T-cell (primary cell): ENCODE measurements at regions not wholly inside any gene's neighbourhood (a gene's known extent, or its start where the extent isn't known, plus 50 kb on each side); places are given as distances from the start of the nearest gene placed in this dataset.

ENCODE experiments used
- ATAC-seq, 4 experiments: fragments of 200-7000 bp in 3 of 4; fragments of 150-1000 bp in 1 of 4; cut with Tn5 transposase; replicated peaks in 1 of 4; 1 replicate in 3 of 4; 2 replicates in 1 of 4; pipeline ENCODE4 v1.10.0; 2021; ENCODE audit warnings: moderate library complexity in 3 of 4, mild to moderate bottlenecking in 2 of 4, moderate number of reproducible peaks in 1 of 4
- CTCF ChIA-PET, 2 donors: fragments of 300-600 bp; sonication (Branson Sonifier 250); formaldehyde crosslinking; loops; one replicate each; lab custom pipeline; 2022; ENCODE audit warnings: antibody characterized with exemption in 2 of 2; lab: Charles Lee
- POLR2A ChIA-PET, 2 donors: fragments of 300-600 bp; sonication (Branson Sonifier 250); formaldehyde crosslinking; loops; one replicate each; lab custom pipeline; 2022; ENCODE audit warnings: antibody characterized with exemption in 2 of 2; lab: Charles Lee
- DNase-seq, 35 experiments: peaks; one replicate each; pipeline versions ENCODE4 v3.0.0 to v3.0.0-alpha.2; 2013 to 2023
- H3K27ac ChIP-seq: one replicate; pipeline ENCODE4 v1.5.1; 2013; ENCODE audit warnings: low read length
- H3K27me3 ChIP-seq, 2 experiments: replicated peaks in 1 of 2; 1 replicate in 1 of 2; 2 replicates in 1 of 2; pipeline versions ENCODE4 v1.6.1 to v1.7.0; 2013; ENCODE audit warnings: low read length in 1 of 2, mixed read lengths in 1 of 2; ENCODE audit not compliant: control insufficient read depth in 2 of 2, insufficient read depth in 2 of 2; ENCODE audit errors: extremely low read depth in 1 of 2
- H3K36me3 ChIP-seq, 2 donors: 1 replicate in 1 of 2; 2 replicates in 1 of 2; pipeline versions ENCODE4 v1.6.1 to v1.7.0; 2013; ENCODE audit warnings: low read length in 1 of 2; ENCODE audit not compliant: control insufficient read depth in 2 of 2, insufficient read depth in 1 of 2; ENCODE audit errors: extremely low read depth in 1 of 2
- H3K4me1 ChIP-seq, 2 experiments: 1 replicate in 1 of 2; 2 replicates in 1 of 2; pipeline versions ENCODE4 v1.6.1 to v1.7.0; 2013; ENCODE audit warnings: low read length in 2 of 2, mixed read lengths in 1 of 2; ENCODE audit not compliant: insufficient read depth in 2 of 2, control insufficient read depth in 1 of 2; ENCODE audit errors: extremely low read depth in 1 of 2
- H3K4me3 ChIP-seq, 2 donors: 1 replicate in 1 of 2; 2 replicates in 1 of 2; pipeline versions ENCODE4 v1.5.1 to v1.7.0; 2013; ENCODE audit warnings: mild to moderate bottlenecking in 2 of 2, low read length in 1 of 2, moderate library complexity in 1 of 2; ENCODE audit not compliant: control insufficient read depth in 1 of 2; ENCODE audit errors: extremely low read depth in 1 of 2
- H3K9me3 ChIP-seq: 2 replicates; pipeline ENCODE4 v1.7.0; 2013
- H3K27ac Mint-ChIP-seq, 2 donors: one replicate each; pipeline ENCODE4 v1.8.0; 2020 to 2021; ENCODE audit warnings: mild to moderate bottlenecking in 2 of 2, mixed read lengths in 2 of 2
- H3K27me3 Mint-ChIP-seq, 2 donors: one replicate each; pipeline ENCODE4 v1.8.0; 2021 to 2022; ENCODE audit warnings: mixed read lengths in 2 of 2
- H3K36me3 Mint-ChIP-seq: one replicate; pipeline ENCODE4 v1.8.0; 2021; ENCODE audit warnings: mixed read lengths
- H3K4me1 Mint-ChIP-seq, 3 donors: one replicate each; pipeline ENCODE4 v1.8.0; 2020 to 2022; ENCODE audit warnings: mixed read lengths in 3 of 3, mild to moderate bottlenecking in 1 of 3
- H3K4me3 Mint-ChIP-seq, 3 donors: one replicate each; pipeline ENCODE4 v1.8.0; 2020 to 2022; ENCODE audit warnings: mild to moderate bottlenecking in 3 of 3, mixed read lengths in 3 of 3, moderate library complexity in 3 of 3
- H3K9me3 Mint-ChIP-seq, 3 donors: one replicate each; pipeline ENCODE4 v1.8.0; 2020 to 2022; ENCODE audit warnings: mixed read lengths in 3 of 3
- WGBS: methylation state at CpG from one replicate; pipeline ENCODE4 v1.1.5; 2013; ENCODE audit warnings: missing lambda C conversion rate; ENCODE audit not compliant: insufficient coverage; 5-methylcytosine and 5-hydroxymethylcytosine counted together

DNA sequence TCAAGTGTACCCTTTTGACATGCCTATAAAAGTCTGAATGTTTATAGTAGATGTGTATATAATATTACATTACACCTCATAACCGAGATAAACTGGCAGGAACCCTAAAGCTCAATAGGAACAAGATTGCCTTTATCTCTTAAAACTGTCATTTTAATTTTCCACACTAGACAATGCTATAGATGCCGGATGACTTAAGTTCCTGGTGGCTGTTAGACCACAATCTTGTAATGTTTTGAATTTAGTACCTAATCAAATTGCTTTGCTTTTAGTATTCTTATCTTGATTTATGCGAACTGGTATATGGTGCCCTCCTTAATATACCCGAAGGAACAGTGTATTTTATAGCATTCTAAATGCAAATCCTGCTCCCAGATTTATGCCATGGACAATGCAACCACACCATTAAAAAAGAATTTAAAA, 1397.0 kb upstream of the ADGRL4 start:
- Mint-ChIP-seq H3K36me3 (no peaks in the 10 kb centered on the region), H3K4me1 (no peaks in the 10 kb centered on the region), H3K4me3 (no peak overlapping the region), H3K27ac (no peak overlapping the region), H3K27me3 (no peaks in the 10 kb centered on the region), H3K9me3 (peaks cover 4 to 13% (median 6%) of the 10 kb centered on the region in 3 donors)
- Histone ChIP-seq H3K9me3 (no peaks in the 10 kb centered on the region), H3K27me3 (no peaks in the 10 kb centered on the region), H3K4me1 (no peaks in the 10 kb centered on the region), H3K27ac (no peak overlapping the region), H3K36me3 (no peaks in the 10 kb centered on the region), H3K4me3 (no peak overlapping the region)
- ChIA-PET CTCF (no interaction called here), POLR2A (no interaction called here)
- DNase-seq (no peak), ATAC-seq (no peak)
- WGBS, result 83% methylated on average over 1 of the region's 4 CpGs

DNA sequence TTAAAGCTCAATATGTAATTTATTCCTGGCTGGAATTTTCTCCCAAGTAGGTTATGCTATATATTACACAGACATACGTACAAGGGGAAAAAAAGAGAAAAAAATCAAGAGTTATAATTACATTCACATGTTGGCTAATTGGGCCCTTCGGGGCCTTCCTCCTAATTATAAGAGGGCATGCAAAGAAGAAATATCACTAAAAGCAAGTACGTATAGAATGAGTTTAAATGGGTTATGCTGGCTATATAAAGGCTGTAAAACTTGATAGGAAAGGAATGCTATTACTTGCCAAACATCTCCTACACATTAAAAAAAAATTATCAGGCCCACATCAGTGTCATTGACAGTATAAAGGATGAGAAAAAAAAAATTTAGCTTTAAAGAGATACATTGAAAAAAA, 1396.1 kb upstream of the ADGRL4 start:
- Mint-ChIP-seq H3K4me3 (no peak overlapping the region), H3K9me3 (peaks cover 4 to 13% (median 6%) of the 10 kb centered on the region in 3 donors), H3K27ac (no peak overlapping the region), H3K27me3 (no peaks in the 10 kb centered on the region), H3K4me1 (no peaks in the 10 kb centered on the region), H3K36me3 (no peaks in the 10 kb centered on the region)
- POLR2A ChIA-PET, result interaction anchor here in 1 of 2 donors (0.6 kb wide), 1 partner anchor 1292 kb away, joined by 3 read pairs; no protein-coding TSS in a partner anchor
- CTCF ChIA-PET, result no interaction called here
- Histone ChIP-seq H3K36me3 (no peaks in the 10 kb centered on the region), H3K4me3 (no peak overlapping the region), H3K27me3 (no peaks in the 10 kb centered on the region), H3K4me1 (no peaks in the 10 kb centered on the region), H3K27ac (no peak overlapping the region), H3K9me3 (no peaks in the 10 kb centered on the region)
- no peak for DNase-seq
- WGBS, result no CpG with 5 or more reads among the region's 3 CpGs
- no peak for ATAC-seq

- Histone ChIP-seq H3K4me3 (no peak overlapping the region), H3K4me1 (no peaks in the 10 kb centered on the region), H3K27ac (no peak overlapping the region), H3K9me3 (no peaks in the 10 kb centered on the region), H3K36me3 (no peaks in the 10 kb centered on the region), H3K27me3 (no peaks in the 10 kb centered on the region)
- H3K4me1 Mint-ChIP-seq, result no peaks in the 10 kb centered on the region
- WGBS, result no CpG with 5 or more reads among the region's 1 CpG
- H3K27ac Mint-ChIP-seq, result no peak overlapping the region
- no peak overlapping the region for H3K4me3 Mint-ChIP-seq
- peaks cover 4 to 13% (median 6%) of the 10 kb centered on the region in 3 donors for H3K9me3 Mint-ChIP-seq
- H3K27me3 Mint-ChIP-seq, result no peaks in the 10 kb centered on the region
- POLR2A ChIA-PET, result interaction anchor here in 1 of 2 donors (0.6 kb wide), 1 partner anchor 1291 kb away, joined by 3 read pairs; no protein-coding TSS in a partner anchor
- H3K36me3 Mint-ChIP-seq, result no peaks in the 10 kb centered on the region
- DNase-seq (no peak), ATAC-seq (no peak)
- CTCF ChIA-PET, result no interaction called here
Observed at GRCh38 chr1:80401757-80402156, 1395.2 kb upstream of the ADGRL4 start.

GRCh38 chr1:80392529-80392928, 1386.0 kb upstream of the ADGRL4 start:
- CTCF ChIA-PET, result no interaction called here

DNA sequence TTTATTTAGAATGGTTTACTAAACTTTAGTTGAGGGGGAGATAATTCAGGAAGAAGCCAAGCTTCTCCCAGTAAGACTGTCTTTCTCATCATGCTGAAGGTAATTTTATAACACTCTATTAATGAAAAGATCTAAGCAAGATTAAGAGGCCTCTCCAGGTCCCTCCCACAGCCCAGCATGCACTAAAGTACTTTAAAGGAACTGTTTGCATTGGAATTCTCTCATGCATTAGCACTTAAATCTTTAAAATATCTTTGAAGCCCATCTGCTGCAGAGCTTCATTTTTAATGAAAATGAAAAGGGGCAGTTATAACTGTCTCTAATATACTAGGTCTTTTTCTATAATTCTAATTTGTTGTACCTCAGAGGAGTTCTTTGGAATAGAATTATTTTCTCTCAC, 1379.1 kb upstream of the ADGRL4 start:
- POLR2A ChIA-PET, result no interaction called here
- no peaks in the 10 kb centered on the region for H3K9me3 ChIP-seq
- H3K4me3 ChIP-seq, result no peak overlapping the region
- no peaks in the 10 kb centered on the region for H3K27me3 ChIP-seq
- no peak for ATAC-seq
- no peak for DNase-seq
- no peaks in the 10 kb centered on the region for H3K36me3 ChIP-seq
- H3K4me1 Mint-ChIP-seq, result no peaks in the 10 kb centered on the region
- H3K9me3 Mint-ChIP-seq, result peaks cover 7 to 15% (median 13%) of the 10 kb centered on the region in 3 donors
- H3K27ac Mint-ChIP-seq, result no peak overlapping the region
- CTCF ChIA-PET, result no interaction called here
- H3K4me1 ChIP-seq, result no peaks in the 10 kb centered on the region
- H3K27me3 Mint-ChIP-seq, result no peaks in the 10 kb centered on the region
- no peak overlapping the region for H3K27ac ChIP-seq
- no peaks in the 10 kb centered on the region for H3K36me3 Mint-ChIP-seq
- H3K4me3 Mint-ChIP-seq, result no peak overlapping the region

More at GRCh38 chr1:80392529-80392928, 1386.0 kb upstream of the ADGRL4 start:
- ATAC-seq (no peak), DNase-seq (no peak)
- WGBS, result no CpG with 5 or more reads among the region's 3 CpGs
- Histone ChIP-seq H3K27ac (no peak overlapping the region), H3K4me3 (no peak overlapping the region), H3K36me3 (no peaks in the 10 kb centered on the region), H3K9me3 (no peaks in the 10 kb centered on the region), H3K4me1 (no peaks in the 10 kb centered on the region), H3K27me3 (no peaks in the 10 kb centered on the region)
- Mint-ChIP-seq H3K4me1 (no peaks in the 10 kb centered on the region), H3K9me3 (peaks cover 6 to 17% (median 16%) of the 10 kb centered on the region in 3 donors), H3K36me3 (no peaks in the 10 kb centered on the region), H3K4me3 (no peak overlapping the region), H3K27me3 (no peaks in the 10 kb centered on the region), H3K27ac (no peak overlapping the region)
- POLR2A ChIA-PET, result interaction anchor here in 1 of 2 donors (0.6 kb wide), 1 partner anchor 571 kb away, joined by 3 read pairs; no protein-coding TSS in a partner anchor

GRCh38 chr1:80384959-80385358, 1378.4 kb upstream of the ADGRL4 start:
- ATAC-seq, result no peak

More at GRCh38 chr1:80384959-80385358, 1378.4 kb upstream of the ADGRL4 start:
- no peaks in the 10 kb centered on the region for H3K9me3 ChIP-seq
- no peak for DNase-seq
- H3K4me1 Mint-ChIP-seq, result no peaks in the 10 kb centered on the region
- no peaks in the 10 kb centered on the region for H3K27me3 ChIP-seq
- no peak overlapping the region for H3K27ac Mint-ChIP-seq
- H3K27ac ChIP-seq, result no peak overlapping the region
- H3K4me3 ChIP-seq, result no peak overlapping the region
- no peaks in the 10 kb centered on the region for H3K4me1 ChIP-seq
- ChIA-PET CTCF (no interaction called here), POLR2A (no interaction called here)
- H3K9me3 Mint-ChIP-seq, result peaks cover 7 to 15% (median 15%) of the 10 kb centered on the region in 3 donors
- H3K36me3 Mint-ChIP-seq, result no peaks in the 10 kb centered on the region
- no peaks in the 10 kb centered on the region for H3K36me3 ChIP-seq
- H3K4me3 Mint-ChIP-seq, result no peak overlapping the region
- H3K27me3 Mint-ChIP-seq, result no peaks in the 10 kb centered on the region
